HEK293 (cell line): ENCODE measurements at regions not wholly inside any gene's neighbourhood (a gene's known extent, or its start where the extent isn't known, plus 50 kb on each side); places are given as distances from the start of the nearest gene placed in this dataset.

ENCODE experiments used
- ATF2 ChIP-seq: fragments of 450-650 bp; formaldehyde crosslinking; IDR thresholded peaks from 2 replicates; pipeline ENCODE4 v1.5.1; 2016; ENCODE audit warnings: missing biosample characterization, missing genetic modification characterization, low read depth
- CTCF ChIP-seq: fragments of 450-650 bp; formaldehyde crosslinking; IDR thresholded peaks from 2 replicates; pipeline ENCODE4 v1.5.1; 2016; ENCODE audit warnings: missing biosample characterization, missing genetic modification characterization
- HIC1 ChIP-seq: fragments of 450-650 bp; formaldehyde crosslinking; IDR thresholded peaks from 2 replicates; pipeline ENCODE4 v1.5.1; 2016; ENCODE audit warnings: missing biosample characterization, missing genetic modification characterization
- REPIN1 ChIP-seq: fragments of 450-650 bp; formaldehyde crosslinking; IDR thresholded peaks from 2 replicates; pipeline ENCODE4 v1.5.1; 2017; ENCODE audit warnings: missing biosample characterization, missing genetic modification characterization, low read depth
- ZBTB1 ChIP-seq: fragments of 450-650 bp; formaldehyde crosslinking; IDR thresholded peaks from 2 replicates; pipeline ENCODE4 v1.5.1; 2016; ENCODE audit warnings: missing biosample characterization, missing genetic modification characterization
- ZBTB8A ChIP-seq: fragments of 450-650 bp; formaldehyde crosslinking; IDR thresholded peaks from 2 replicates; pipeline ENCODE4 v1.5.1; 2016; ENCODE audit warnings: missing biosample characterization, missing genetic modification characterization
- ZNF140 ChIP-seq: fragments of 450-650 bp; formaldehyde crosslinking; IDR thresholded peaks from 2 replicates; pipeline ENCODE4 v1.5.1; 2016; ENCODE audit warnings: missing biosample characterization, missing genetic modification characterization
- ZNF18 ChIP-seq: fragments of 450-650 bp; formaldehyde crosslinking; IDR thresholded peaks from 2 replicates; pipeline ENCODE4 v1.5.1; 2016; ENCODE audit warnings: missing biosample characterization, missing genetic modification characterization
- ZNF2 ChIP-seq: fragments of 450-650 bp; formaldehyde crosslinking; IDR thresholded peaks from 2 replicates; pipeline ENCODE4 v1.5.1; 2016; ENCODE audit warnings: missing biosample characterization, missing genetic modification characterization
- ZNF324 ChIP-seq: fragments of 450-650 bp; formaldehyde crosslinking; IDR thresholded peaks from 2 replicates; pipeline ENCODE4 v1.5.1; 2016; ENCODE audit warnings: missing biosample characterization, missing genetic modification characterization
- ZNF362 ChIP-seq: fragments of 450-650 bp; formaldehyde crosslinking; IDR thresholded peaks from 2 replicates; pipeline ENCODE4 v1.5.1; 2016; ENCODE audit warnings: missing biosample characterization, missing genetic modification characterization

GRCh38 chr1:56417646-56418045 is 161.7 kb downstream of the PLPP3 start:
- TF ChIP-seq ZBTB8A (tag by site-specific recombination) = no peak
- TF ChIP-seq ZNF2 (tag by site-specific recombination) = no peak
- TF ChIP-seq CTCF (tag by site-specific recombination) = no peak
- no peak for TF ChIP-seq ZNF140
- no peak for TF ChIP-seq ZNF324
- no peak for TF ChIP-seq REPIN1 (tag by site-specific recombination)
- peak; percentile 57; the same call in 1 of the 2 replicates for TF ChIP-seq ATF2 (tag by site-specific recombination)
- no peak for TF ChIP-seq HIC1 (tag by site-specific recombination)
- no peak for TF ChIP-seq ZNF362 (tag by site-specific recombination)
- TF ChIP-seq ZNF18 (tag by site-specific recombination) = no peak
- TF ChIP-seq ZBTB1 (tag by site-specific recombination) = no peak
